Esophagus mucosa (tissue), 1 donor: ENCODE measurements at regions not wholly inside any gene's neighbourhood (a gene's known extent, or its start where the extent isn't known, plus 50 kb on each side); places are given as distances from the start of the nearest gene placed in this dataset.

Experiments
- ATAC-seq: fragments of 200-7000 bp; cut with Tn5 transposase; one replicate; pipeline ENCODE4 v1.9.1; 2020
- donor health status: DM: yes; HTN: yes; CAD: no.

DNA sequence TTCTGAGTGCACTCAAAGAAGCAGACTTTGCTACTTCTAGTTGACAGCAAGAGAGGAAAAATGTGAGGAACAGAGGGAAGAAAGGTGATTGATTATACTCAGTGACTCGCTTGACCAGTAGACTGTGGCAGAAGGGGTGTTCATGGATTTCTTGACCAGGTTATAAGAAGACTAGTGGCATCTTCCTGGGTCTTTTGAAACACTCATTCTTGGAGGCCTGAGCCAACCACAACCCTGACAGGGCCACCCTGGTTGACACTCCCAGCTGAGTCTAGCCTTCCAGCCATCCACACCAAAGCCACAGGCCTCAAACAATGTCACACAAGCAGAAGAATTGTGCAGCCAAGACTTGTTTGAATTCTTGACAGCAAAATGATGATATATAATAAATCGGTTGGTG, 366.3 kb downstream of the SS18 start:
- ATAC-seq = no peak

DNA sequence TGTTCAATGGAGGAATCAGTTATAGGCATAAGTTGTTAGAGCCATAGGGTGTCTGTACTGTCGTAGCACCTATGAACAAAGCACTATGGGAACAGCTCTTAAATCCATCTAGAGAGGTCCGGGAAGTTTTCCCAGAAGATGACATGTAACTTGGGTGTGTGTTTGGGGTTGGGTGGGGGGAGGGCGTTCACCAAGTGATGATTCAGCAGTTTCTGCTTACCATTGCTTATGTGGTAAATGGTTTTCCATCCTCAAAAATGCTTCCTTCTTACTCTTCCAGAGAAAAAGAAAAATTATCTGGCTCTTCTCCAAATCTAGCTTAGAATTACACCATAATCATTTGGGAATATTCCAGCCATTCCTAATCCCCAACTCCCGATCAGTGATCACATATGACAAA, 361.1 kb upstream of the ZNF521 start:
- ATAC-seq = no peak

DNA sequence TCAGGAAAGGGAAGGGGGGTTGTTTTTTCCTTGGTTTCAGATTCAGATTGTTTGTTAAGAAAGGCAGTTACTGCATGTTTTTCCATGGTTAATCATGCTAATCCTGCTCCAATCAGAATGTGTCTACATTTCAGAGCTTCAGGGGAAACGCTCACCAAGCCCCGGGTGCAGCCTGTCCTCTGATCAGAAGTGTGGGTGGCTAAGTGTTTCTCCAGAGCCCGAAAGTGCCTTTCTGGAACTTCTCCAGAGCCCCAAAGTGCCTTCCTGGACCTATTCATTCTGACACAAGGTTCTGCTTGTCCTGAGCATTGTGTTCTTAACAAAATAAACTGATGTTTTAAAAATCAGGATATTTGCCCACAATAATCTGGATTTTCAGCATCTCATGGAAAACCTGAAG, 359.0 kb upstream of the ZNF521 start:
- ATAC-seq = no peak

- ATAC-seq = no peak
These were observed 353.7 kb upstream of the ZNF521 start for GRCh38 chr18:25705650-25706049.

GRCh38 chr18:25704494-25704893, 352.5 kb upstream of the ZNF521 start:
- no peak for ATAC-seq

DNA sequence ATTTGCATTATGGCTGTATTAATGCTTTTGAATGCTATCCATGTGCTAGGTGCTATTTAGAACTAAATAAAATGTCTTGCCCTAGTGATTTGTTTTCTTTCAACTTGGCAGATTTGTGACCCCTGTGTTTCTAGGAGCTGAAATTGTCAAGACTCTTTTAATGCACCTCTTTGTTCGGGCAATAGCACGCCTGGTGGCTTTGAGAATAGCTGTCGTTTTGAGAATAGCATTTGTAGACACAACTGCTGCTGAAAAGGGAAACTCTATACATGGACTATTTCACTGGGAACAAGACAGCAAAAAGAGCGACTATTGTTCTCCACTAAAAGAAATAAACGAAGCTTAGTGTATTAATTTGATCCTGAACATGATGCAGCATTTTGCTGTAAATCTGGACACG, 352.1 kb upstream of the ZNF521 start:
- no peak for ATAC-seq

GRCh38 chr18:25701821-25702220, 349.9 kb upstream of the ZNF521 start:
- ATAC-seq = no peak

DNA sequence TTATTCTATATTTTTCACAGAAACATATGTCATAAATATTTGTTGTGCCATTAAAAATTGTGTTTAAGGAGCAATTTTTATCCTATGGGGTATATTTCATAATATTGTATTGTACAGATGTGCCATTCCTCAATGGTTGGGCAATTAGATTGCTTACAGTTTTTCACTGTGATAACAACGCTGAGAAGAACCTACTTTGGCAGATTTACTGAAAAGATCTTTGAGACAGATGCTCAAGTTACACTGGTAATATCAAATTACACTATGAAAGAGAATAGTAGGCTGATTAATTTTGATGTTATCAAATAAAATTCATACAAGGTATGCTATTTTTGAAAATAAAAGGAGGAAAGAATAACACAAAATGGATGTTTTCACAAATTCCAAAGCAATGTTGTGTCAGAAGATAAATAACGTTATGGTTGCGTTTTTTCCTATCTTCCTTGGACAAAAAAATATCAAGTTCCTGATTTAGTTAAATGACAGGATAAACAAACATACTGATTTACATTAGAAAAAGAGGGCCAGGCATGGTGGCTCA, 335.1 kb upstream of the ZNF521 start:
- ATAC-seq = no peak

DNA sequence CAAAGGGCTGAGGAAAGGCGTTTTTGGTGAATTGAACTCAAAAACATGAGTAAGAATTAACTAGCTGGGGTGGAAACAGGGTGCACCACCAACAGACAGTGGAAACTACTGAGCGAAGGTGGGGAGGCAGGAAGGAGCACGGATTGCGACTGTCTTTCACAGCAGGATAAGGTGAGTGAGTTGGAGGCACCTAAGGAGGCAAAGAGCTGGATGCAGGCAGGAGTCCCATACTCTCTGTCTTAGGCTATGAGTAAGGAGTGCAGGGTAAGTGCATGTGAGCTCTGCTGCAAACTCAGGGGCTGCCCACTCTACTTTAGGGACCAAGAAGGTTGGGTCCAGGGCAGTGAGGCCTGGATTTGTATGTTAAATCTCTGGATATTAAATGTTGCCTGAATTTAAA, 333.1 kb upstream of the ZNF521 start:
- no peak for ATAC-seq

- no peak for ATAC-seq
These were observed 327.5 kb upstream of the ZNF521 start for GRCh38 chr18:25679491-25679890.

DNA sequence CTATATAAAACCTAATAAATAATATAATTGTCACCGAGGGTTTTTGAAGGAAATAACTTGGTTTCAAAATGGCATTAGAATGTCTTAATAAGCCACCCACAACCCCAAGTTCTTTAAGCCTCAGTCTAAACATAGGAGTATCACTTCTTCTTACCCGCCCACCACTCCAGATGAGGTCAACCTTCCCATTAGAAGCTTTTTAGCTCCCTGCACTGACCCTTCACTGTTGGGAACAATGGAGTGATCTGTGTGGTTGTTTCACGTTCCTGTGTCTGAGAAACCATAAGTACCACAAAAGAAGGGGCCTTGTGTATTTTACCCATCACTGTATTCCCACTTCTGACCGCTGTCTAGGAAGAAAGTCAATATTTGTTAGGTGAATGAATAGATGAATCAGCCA, 326.3 kb upstream of the ZNF521 start:
- ATAC-seq = no peak

DNA sequence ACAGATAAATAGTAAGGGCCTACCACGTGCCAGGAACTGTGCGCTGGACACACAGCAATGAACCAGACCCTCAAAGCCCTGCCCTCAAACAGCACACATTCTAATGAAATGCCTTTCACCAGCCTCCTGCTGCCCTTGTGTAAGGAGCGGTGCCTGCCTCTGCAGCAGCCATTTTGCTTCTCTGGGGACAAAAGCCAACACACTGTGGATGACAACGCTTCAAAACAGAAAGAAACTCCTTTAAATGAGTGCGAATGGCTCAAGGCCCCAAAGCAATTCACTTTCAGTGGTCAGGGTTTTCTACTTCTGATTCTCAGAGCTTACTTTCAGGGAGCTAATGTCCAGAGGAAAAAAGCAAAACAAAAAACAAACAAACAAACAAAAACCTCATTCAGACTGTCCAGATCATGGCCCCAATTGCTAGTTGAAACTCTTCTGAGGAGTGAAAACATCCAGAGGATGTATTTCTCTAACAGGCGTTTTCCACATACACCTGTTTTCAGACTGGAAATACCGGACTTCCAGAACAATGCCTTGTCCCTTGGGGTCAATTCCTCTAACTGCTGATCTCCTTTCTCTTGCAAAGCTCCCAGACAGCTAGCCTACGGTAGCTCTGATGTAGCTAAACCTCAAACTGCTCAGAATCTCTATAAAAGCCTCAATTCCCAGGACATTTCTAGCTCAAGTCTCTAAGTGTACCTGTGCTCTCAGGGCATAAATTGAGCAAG, 323.3 kb upstream of the ZNF521 start:
- no peak for ATAC-seq

- ATAC-seq = no peak
These were observed 322.2 kb upstream of the ZNF521 start for GRCh38 chr18:25674183-25674582.

DNA sequence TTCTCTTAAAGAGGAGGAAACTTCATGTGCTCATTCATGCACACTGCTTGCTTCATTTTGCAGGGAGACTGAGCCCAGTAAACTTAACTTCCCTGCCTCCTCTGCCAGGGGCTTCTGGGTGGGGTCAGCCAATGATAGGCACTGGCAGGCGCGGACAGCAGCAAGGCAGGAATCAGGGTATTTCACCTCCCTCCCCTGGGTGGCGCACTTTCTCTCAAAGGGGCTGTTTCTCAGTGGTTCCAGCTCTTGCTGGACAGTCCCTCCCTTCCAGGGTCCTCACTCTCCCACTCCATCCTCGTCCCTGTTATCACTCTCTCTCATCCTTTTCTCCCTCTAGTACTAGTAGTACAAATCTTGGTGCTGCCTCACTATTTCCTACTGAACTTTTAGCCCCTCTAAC, 320.5 kb upstream of the ZNF521 start:
- ATAC-seq = no peak

- no peak for ATAC-seq
These were observed 317.8 kb upstream of the ZNF521 start for GRCh38 chr18:25669741-25670140.

DNA sequence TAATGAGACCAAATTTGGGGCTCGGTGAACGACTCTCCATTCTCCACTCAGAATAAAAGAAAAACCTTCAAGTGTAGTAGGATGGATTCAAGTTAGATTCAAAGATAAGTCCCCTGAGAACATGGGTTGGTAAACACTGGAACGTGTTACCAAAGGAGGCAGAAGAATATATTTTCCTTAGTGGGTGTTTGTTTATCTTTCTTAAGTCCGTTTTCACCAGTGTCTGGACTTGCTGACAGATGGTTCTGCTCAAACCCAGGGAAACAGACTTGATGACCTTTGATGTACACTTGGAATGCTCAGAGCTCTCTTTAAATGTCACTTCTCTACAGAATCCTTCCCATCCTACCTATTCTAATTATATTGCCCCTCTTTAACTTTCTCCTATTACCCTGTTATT, 310.3 kb upstream of the ZNF521 start:
- ATAC-seq = no peak

- ATAC-seq = no peak
These were observed 309.9 kb upstream of the ZNF521 start for GRCh38 chr18:25661831-25662230.

GRCh38 chr18:25659541-25659940, 307.6 kb upstream of the ZNF521 start:
- ATAC-seq = no peak

- no peak for ATAC-seq
These were observed 306.5 kb upstream of the ZNF521 start for GRCh38 chr18:25658476-25658875.

GRCh38 chr18:25651553-25651952, 299.6 kb upstream of the ZNF521 start:
- no peak for ATAC-seq

DNA sequence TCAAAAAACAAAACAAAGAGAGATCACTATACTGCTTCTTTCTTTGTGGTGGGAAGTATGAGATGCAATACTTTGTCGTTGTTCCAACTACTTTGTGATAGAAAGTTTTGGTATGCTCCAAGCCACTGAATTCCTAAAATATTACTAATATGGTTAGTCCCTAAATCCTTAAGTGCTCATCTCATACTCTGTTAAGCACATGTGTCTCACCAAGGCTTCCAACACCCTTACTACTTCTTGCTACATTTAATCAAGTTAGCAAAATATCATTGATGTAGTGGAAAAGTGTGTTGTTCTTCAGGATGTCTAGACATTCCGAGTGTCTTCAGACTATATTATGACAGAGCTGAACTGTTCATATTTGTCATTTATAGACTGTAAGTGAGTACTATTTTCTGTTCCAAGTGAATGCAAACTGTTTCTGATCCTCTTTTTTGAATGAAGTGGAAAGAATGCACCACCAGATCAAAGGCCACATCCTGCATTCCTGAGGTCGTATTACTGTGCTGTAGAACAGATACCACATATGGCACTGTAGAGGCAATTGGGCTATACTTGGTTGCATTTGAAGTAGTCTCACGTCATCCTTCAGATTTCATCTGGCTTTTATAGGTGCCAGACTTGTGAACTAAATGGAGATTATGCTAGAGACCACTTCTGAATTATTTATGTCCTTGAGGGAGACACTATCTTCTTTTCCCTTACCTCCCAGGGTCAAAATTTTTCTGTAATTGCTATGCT, 298.4 kb upstream of the ZNF521 start:
- no peak for ATAC-seq

DNA sequence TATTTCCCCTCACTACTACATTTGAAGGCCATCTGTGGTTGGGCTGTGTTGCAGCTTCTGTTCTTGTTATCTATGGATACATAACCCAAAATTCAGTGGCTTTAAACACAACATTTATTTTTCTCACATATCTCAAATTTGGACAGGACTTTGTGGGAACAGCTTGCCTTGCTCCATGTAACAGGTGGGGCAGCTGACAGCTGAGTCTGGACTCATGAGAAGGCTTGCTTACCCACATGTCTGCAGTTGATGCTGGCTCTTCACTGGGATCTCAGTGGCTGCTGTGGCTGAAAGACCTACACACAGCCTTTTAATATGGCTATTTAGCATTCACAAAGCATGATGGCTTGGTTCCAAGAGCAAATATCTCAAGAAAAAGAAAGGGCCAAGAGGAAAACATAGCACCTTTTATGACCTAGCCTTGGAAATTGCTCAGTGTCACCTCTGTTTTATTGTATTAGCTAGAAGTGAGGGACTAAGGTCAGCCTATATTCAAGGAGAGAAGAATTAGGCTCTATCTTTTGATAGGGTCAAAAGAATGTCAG, 296.8 kb upstream of the ZNF521 start:
- no peak for ATAC-seq

DNA sequence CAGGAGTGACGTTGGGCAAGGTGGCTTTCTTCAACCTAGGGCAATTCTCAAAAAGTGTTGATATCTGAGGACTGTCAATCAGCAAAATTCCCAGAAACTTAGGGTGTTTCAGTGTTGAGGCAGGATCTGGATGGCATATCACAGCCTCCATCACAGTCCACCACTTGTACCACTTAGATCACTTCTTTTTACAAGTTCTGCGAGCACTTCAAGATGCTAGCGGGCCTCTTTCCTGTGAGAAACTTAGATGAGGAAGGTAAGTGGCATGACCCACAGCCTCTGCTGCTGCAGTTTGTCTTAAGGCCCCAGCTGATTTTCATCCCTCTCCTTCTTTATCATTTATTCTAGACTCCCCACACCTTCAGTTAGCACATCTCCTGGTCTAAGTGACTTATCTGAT, 295.4 kb upstream of the ZNF521 start:
- no peak for ATAC-seq

- ATAC-seq = no peak
These were observed 295.0 kb upstream of the ZNF521 start for GRCh38 chr18:25646971-25647370.
